Upper lobe of left lung (tissue), 6 donors: ENCODE measurements at regions not wholly inside any gene's neighbourhood (a gene's known extent, or its start where the extent isn't known, plus 50 kb on each side); places are given as distances from the start of the nearest gene placed in this dataset.

Experiments used
- ATAC-seq, 2 donors: fragments of 200-7000 bp; cut with Tn5 transposase; one replicate each; pipeline ENCODE4 v1.9.1; 2022; ENCODE audit warnings: mild to moderate bottlenecking in 2 of 2, moderate library complexity in 2 of 2; ENCODE audit not compliant: low FRiP score in 2 of 2
- DNase-seq, 2 donors: peaks; one replicate each; pipeline ENCODE4 v3.0.0-alpha.2; 2019 to 2020
- H3K27ac ChIP-seq, 4 donors: fragments of 200-600 bp; sonication (generic); one replicate each; pipeline ENCODE4 v1.5.1; 2016 to 2019
- H3K27me3 ChIP-seq, 4 donors: fragments of 200-600 bp; sonication (generic); one replicate each; pipeline ENCODE4 v1.5.1; 2017 to 2019
- H3K36me3 ChIP-seq, 4 donors: fragments of 200-600 bp; sonication (generic); one replicate each; pipeline ENCODE4 v1.5.1; 2016 to 2019
- H3K4me1 ChIP-seq, 4 donors: fragments of 200-600 bp; sonication (generic); one replicate each; pipeline ENCODE4 v1.5.1; 2018 to 2019
- H3K4me3 ChIP-seq, 4 donors: fragments of 200-600 bp; sonication (generic); one replicate each; pipeline ENCODE4 v1.5.1; 2017 to 2019; ENCODE audit warnings: mild to moderate bottlenecking in 2 of 4, moderate library complexity in 1 of 4
- H3K9me3 ChIP-seq, 4 donors: fragments of 200-600 bp; sonication (generic); one replicate each; pipeline ENCODE4 v1.5.1; 2018 to 2019
- EP300 ChIP-seq, 4 donors: sonication (generic); formaldehyde crosslinking; IDR thresholded peaks; one replicate each; pipeline ENCODE4 v1.5.1; 2017; ENCODE audit warnings: antibody characterized with exemption in 4 of 4, control low read depth in 2 of 4
- POLR2A ChIP-seq, 4 donors: fragments of 450-650 bp; IDR thresholded peaks; one replicate each; pipeline ENCODE4 v1.5.1; 2016 to 2017; ENCODE audit warnings: antibody characterized with exemption in 4 of 4, mild to moderate bottlenecking in 2 of 4
- POLR2AphosphoS5 ChIP-seq, 2 donors: sonication (generic); formaldehyde crosslinking; IDR thresholded peaks; one replicate each; pipeline ENCODE4 v1.5.1; 2017; ENCODE audit warnings: antibody characterized with exemption in 2 of 2
- WGBS, 2 donors: methylation state at CpG; one replicate each; pipeline ENCODE4 v1.1.5; 2017 to 2018; 5-methylcytosine and 5-hydroxymethylcytosine counted together
- TF ChIP-seq, protein P1 (sequence below), 6 experiments: fragments of 450-650 bp in 4 of 6; fragments of 200-600 bp in 2 of 6; sonication (generic) in 2 of 6; IDR thresholded peaks; one replicate each; pipeline ENCODE4 v1.5.1; 2016 to 2019; ENCODE audit warnings: antibody characterized with exemption in 6 of 6
- donor health status: DM: no; HTN: no; CAD: no; lungs with moderate emphysema.
- donor health status: DM: no; HTN: yes; CAD: no; lungs with severe emphysema.

DNA sequence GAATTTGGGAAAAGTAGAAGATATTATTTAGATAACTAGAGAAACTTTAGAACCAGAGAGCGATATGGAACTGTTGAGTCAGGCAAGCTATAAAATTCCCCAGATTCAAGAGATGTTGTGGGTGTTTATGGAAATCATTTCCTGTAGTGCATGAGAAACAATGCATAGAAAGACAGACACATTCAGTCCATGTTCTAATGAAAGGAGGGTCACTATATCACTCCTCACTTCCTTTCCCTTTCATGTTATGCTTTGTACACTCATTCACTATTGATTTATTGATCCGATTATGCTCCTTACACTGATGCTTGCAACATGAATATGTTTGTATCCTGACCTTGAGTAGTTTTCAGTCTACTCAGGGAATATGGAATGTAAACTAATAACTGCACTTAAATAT, 1459.9 kb upstream of the ALCAM start:
- TF ChIP-seq EP300 (IDR thresholded peaks at IDR 0.05) (no peak), POLR2A (IDR thresholded peaks at IDR 0.05) (no peak), POLR2AphosphoS5 (IDR thresholded peaks at IDR 0.05) (no peak)
- Histone ChIP-seq H3K9me3 (no peaks in the 10 kb centered on the region), H3K36me3 (no peaks in the 10 kb centered on the region), H3K4me3 (no peak overlapping the region), H3K27ac (no peak overlapping the region), H3K27me3 (no peaks in the 10 kb centered on the region), H3K4me1 (no peaks in the 10 kb centered on the region)
- 69 to 76% methylated on average over 2 of the region's 2 CpGs for WGBS, 2 donors
- ATAC-seq, result no peak
- no peak for DNase-seq

DNA sequence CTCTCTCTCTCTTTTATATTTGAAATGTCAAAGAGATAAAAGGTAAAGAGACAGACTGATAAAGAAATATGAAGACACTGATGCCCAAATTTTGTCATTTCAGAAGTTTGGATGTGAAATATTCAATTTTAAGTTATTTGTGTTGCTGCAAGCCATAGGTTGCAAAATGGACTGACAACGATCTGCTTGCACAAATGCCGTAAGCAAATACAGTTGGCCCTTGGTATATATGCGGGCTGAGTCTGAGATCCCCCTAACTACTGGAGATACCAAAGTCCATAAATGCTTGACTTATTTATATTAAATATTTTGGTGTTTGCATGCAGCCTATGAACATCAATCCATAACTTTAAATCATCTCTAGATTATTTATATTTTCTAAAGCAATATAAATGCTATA, 1459.1 kb upstream of the ALCAM start:
- no peak for DNase-seq
- Histone ChIP-seq H3K36me3 (no peaks in the 10 kb centered on the region), H3K27me3 (no peaks in the 10 kb centered on the region), H3K9me3 (no peaks in the 10 kb centered on the region), H3K27ac (no peak overlapping the region), H3K4me1 (no peaks in the 10 kb centered on the region), H3K4me3 (no peak overlapping the region)
- TF ChIP-seq, protein P1, sequence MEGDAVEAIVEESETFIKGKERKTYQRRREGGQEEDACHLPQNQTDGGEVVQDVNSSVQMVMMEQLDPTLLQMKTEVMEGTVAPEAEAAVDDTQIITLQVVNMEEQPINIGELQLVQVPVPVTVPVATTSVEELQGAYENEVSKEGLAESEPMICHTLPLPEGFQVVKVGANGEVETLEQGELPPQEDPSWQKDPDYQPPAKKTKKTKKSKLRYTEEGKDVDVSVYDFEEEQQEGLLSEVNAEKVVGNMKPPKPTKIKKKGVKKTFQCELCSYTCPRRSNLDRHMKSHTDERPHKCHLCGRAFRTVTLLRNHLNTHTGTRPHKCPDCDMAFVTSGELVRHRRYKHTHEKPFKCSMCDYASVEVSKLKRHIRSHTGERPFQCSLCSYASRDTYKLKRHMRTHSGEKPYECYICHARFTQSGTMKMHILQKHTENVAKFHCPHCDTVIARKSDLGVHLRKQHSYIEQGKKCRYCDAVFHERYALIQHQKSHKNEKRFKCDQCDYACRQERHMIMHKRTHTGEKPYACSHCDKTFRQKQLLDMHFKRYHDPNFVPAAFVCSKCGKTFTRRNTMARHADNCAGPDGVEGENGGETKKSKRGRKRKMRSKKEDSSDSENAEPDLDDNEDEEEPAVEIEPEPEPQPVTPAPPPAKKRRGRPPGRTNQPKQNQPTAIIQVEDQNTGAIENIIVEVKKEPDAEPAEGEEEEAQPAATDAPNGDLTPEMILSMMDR (IDR thresholded peaks at IDR 0.05), result no peak
- TF ChIP-seq EP300 (IDR thresholded peaks at IDR 0.05), result no peak
- TF ChIP-seq POLR2AphosphoS5 (IDR thresholded peaks at IDR 0.05), result no peak
- no peak for TF ChIP-seq POLR2A (IDR thresholded peaks at IDR 0.05)
- WGBS, 2 donors, result 89 to 92% methylated on average over 3 of the region's 3 CpGs
- ATAC-seq, result no peak

DNA sequence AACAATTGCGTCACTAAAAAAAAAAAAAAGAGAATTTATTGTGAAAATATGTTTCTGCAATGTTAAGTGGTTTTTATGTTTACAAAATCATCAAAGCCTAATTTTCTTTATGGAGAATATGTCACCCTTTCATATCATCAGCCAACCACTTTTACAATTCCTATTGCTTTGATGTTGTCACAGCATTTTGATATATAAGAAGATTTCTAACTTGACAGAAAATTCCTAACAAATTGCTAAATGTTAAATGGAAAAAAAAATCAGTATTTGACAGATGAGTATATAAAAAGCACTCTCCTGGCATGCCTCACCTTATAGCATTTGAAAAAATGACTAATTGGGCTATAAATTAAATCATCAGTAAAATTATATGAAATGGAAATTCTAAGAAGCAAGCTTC, 1457.3 kb upstream of the ALCAM start:
- H3K9me3 ChIP-seq, result no peaks in the 10 kb centered on the region
- 87 to 92% methylated on average over 1 of the region's 1 CpG for WGBS, 2 donors
- DNase-seq (no peak), ATAC-seq (no peak)
- no peak for TF ChIP-seq EP300 (IDR thresholded peaks at IDR 0.05)
- no peak for TF ChIP-seq POLR2AphosphoS5 (IDR thresholded peaks at IDR 0.05)
- no peak overlapping the region for H3K27ac ChIP-seq
- H3K4me3 ChIP-seq, result no peak overlapping the region
- no peaks in the 10 kb centered on the region for H3K36me3 ChIP-seq
- H3K27me3 ChIP-seq, result no peaks in the 10 kb centered on the region
- no peaks in the 10 kb centered on the region for H3K4me1 ChIP-seq

DNA sequence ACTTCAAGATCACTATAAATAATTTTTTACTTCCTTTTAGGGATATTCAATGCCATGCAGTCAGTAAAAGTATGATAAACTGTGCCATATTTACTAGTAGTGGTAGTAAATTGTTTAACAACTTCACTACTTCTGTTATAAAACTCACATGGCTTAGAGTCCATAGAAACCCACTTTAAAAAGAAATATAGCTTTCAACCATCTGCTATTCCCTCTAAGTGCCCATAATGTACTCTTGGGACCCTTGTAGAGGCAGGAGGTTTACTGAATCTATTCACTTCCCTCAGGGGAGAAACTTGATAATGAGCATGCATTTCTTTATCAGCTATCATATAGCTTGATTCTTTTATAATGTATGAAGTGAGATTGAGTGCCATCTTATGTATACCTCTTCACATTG, 1448.4 kb upstream of the ALCAM start:
- TF ChIP-seq EP300 (IDR thresholded peaks at IDR 0.05) (no peak), POLR2A (IDR thresholded peaks at IDR 0.05) (no peak), POLR2AphosphoS5 (IDR thresholded peaks at IDR 0.05) (no peak)
- TF ChIP-seq, protein P1 (IDR thresholded peaks at IDR 0.05), result no peak
- ATAC-seq (no peak), DNase-seq (no peak)
- H3K36me3 ChIP-seq, result no peaks in the 10 kb centered on the region
- no peak overlapping the region for H3K27ac ChIP-seq
- no peaks in the 10 kb centered on the region for H3K9me3 ChIP-seq
- no peak overlapping the region for H3K4me3 ChIP-seq
- H3K27me3 ChIP-seq, result no peaks in the 10 kb centered on the region
- no peaks in the 10 kb centered on the region for H3K4me1 ChIP-seq

DNA sequence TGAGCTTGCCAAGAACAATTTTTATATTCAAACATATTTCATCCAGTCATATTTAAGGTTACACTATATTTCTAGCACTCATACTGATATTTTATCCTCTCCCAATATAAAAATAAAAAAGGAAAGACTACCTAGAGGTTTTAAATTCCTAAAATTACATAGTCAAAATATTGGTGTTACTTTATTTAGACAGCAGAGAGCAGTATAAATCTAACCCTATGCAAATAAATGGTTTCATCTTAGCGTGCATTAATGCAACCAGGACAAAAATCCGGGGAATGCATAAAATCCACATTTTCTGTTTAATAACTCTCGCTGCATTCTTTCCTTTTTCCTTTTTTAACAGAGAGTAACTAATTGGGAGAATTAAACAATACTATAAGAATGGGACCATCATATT, 1447.4 kb upstream of the ALCAM start:
- ATAC-seq (no peak), DNase-seq (no peak)
- H3K4me3 ChIP-seq, result no peak overlapping the region
- WGBS, 2 donors, result 40 to 64% methylated on average over 3 of the region's 3 CpGs
- no peaks in the 10 kb centered on the region for H3K9me3 ChIP-seq
- H3K27ac ChIP-seq, result no peak overlapping the region
- no peaks in the 10 kb centered on the region for H3K4me1 ChIP-seq
- no peaks in the 10 kb centered on the region for H3K36me3 ChIP-seq
- H3K27me3 ChIP-seq, result no peaks in the 10 kb centered on the region
- TF ChIP-seq EP300 (IDR thresholded peaks at IDR 0.05), result no peak
- no peak for TF ChIP-seq POLR2A (IDR thresholded peaks at IDR 0.05)
- TF ChIP-seq POLR2AphosphoS5 (IDR thresholded peaks at IDR 0.05), result no peak
- TF ChIP-seq, protein P1 (IDR thresholded peaks at IDR 0.05), result no peak

DNA sequence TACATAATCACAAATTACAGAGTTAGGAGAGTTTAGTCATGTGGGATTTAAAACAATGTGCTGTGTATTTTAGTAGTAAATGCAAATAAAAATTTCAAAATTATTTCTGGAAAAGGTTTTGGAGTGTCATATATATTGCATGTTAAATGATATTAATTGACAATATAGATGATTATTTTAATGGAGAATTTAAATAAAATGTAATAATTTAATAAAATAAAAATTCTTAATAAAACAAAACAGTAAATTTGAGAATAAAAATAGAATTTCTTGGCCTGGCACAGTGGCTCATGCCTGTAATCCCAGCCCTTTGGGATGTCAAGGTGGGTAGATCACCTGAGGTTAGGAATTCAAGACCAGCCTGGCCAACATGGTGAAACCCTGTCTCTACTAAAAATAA, 1442.8 kb upstream of the ALCAM start:
- TF ChIP-seq POLR2A (IDR thresholded peaks at IDR 0.05) (no peak), POLR2AphosphoS5 (IDR thresholded peaks at IDR 0.05) (no peak), EP300 (IDR thresholded peaks at IDR 0.05) (no peak)
- TF ChIP-seq, protein P1 (IDR thresholded peaks at IDR 0.05), result no peak
- H3K36me3 ChIP-seq, result no peaks in the 10 kb centered on the region
- DNase-seq (no peak), ATAC-seq (no peak)
- no peaks in the 10 kb centered on the region for H3K4me1 ChIP-seq
- H3K4me3 ChIP-seq, result no peak overlapping the region
- no peaks in the 10 kb centered on the region for H3K9me3 ChIP-seq
- H3K27me3 ChIP-seq, result no peaks in the 10 kb centered on the region
- no peak overlapping the region for H3K27ac ChIP-seq
